ENCODE measurements at regions not wholly inside any gene's neighbourhood (a gene's known extent, or its start where the extent isn't known, plus 50 kb on each side); places are given as distances from the start of the nearest gene placed in this dataset.
"Not testable (repeated sequence)": the region's sequence is repeated elsewhere in the genome, so short reads cannot be mapped to it uniquely, and the experiment has no call there.

DNA sequence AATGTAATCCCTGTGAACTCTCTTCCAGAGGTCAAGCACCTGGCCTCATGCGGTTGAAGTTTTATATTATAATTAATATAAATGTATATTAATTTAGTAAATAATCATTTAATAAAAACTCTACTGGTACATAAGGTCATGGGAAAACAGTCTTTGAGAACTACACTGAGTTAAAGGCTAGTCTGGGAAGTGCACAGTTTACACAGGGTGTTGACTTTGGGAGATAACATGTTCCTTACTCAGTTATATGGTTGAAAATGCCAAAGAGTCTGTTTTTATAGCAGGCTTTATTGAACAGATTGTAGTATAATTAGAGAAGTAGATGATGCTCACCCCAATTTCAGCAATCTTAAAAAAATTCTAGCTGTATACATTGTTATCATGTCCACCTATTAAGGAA lies 735.9 kb downstream of the GATA3 start:
- DNase-seq (ENCODE audit: low spot score), result no peak

DNA sequence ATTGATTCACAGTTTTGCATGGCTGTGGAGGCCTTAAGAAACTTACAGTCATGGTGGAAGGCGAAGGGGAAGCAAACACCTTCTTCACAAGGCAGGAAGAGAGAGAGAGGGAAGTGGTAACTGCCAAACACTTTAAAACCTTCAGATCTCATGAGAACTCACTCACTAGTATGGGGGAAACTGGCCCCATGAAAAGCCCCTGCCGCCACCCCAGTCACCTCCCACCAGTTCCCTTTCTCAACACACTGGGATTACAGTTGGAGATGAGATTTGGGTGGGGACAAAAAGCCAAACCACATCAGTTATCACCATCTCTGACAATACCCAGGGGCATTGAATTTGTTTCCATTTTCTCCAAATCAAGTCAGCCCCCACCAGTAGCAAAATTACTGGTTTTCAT lies 740.4 kb downstream of the GATA3 start:
- DNase-seq (ENCODE audit: low spot score), result no peak

DNA sequence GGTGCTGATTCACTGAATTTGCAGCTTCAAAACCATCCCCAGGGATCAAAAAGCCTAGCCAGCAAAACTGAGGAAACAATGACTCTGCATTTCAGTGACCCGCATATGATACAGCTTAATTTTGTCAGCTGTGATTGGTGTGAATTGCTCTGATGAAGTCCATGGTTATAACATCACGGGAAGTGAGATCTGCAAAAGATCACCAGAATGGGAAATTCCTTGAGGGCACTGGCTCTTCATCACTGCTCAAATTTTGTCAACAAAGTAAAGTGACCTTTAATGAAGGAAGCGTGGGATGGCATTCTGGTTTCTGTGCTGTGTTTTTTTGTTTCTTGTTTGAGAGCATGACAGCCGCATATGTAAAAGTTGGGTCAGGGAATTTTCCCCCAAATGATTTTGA lies 745.9 kb downstream of the GATA3 start:
- DNase-seq (ENCODE audit: low spot score), result no peak

DNA sequence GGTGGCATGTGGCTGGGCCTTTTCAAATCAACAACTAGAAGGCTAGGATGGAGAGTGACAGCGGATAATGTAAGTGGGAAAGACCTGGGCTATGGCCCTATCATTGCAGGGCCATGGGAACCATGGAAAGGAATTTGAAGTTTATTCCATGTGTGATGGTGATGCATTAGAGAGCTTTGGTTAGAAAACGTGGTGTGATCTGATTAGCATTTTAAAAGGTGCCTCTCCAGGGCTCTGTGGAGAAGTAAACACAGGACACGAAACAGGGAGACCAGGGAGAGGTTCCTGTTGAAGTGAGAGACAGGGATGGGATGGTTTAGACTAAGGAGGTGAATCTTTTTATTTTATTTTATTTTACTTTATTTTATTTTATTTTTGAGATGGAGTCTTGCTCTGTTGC lies 749.5 kb downstream of the GATA3 start:
- no peak for DNase-seq (ENCODE audit: low spot score)

DNA sequence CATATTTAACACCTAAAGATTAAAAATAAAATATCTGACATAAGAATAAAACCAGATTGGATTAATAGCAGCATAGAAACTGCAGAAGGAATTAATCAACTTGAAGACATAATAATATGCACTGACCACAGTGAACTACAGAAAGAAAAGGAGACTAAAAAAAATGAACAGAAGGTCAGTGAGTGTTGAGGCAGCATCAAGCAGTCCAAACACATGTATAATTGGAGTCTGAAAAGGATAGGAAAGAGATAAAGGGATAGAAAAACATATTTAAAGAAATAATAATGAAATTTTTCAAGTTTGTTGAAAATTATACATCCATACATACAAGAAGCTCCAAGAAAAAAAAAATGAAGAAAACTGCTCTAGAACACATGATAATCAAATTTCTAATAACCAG lies 756.2 kb downstream of the GATA3 start:
- DNase-seq (ENCODE audit: low spot score), result no peak

DNA sequence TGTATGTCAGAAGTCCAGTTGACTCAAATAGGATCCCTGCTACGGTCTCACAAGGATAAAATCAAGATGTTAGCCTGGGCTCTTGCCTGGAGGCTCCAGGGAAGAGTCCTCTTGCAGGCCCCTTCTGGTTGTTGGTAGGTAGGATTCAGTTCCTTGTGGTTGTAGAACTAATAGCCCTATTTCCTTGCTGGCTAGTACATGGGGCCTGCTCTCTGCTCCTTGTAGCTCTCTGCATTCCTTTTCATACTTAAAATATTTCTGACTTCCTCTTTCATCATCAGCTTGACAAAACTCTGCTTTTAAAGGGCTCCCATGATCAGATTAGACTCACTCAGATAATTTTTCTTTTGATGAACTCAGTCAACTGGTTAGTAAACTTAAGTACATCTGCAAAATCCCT lies 756.7 kb downstream of the GATA3 start:
- no peak for DNase-seq (ENCODE audit: low spot score)

DNA sequence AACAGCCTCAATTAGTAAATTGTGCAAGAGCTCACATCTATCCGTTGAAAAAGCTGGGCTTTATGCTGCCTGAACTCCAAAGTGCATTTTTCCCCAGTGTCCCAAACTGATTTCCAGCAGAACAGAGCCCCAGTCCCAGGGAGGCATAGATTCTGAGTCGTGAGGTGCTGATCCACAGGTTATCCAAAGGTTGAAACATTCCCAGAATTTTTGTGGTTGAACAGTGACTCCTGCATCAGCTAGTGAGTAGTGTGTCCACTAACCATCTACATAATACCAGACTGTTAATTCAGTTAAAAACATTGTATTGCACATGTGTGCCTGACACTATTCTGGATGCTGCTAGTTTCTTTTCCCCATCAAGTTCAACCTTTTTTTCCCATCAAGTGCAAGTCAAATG lies 761.5 kb downstream of the GATA3 start:
- no peak for DNase-seq (ENCODE audit: low spot score)

DNA sequence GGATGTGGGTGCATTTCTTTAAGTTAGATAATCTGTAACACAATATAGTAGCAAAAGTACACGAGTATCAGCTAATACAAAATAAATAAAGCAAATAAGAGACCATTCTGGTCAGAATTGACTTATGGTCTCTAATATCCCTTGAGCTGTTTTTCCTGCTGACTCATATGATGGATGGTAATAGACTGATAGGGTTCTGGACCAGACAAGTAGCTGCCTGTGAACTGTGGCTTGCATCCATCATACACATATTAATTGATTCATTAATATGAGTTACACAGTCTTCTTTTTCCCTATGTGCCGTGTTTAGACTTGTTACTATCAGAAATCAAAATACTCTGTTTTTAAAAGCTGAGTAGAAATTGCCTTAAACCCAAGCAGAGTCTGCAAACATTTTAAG lies 762.8 kb downstream of the GATA3 start:
- DNase-seq (ENCODE audit: low spot score), result no peak

DNA sequence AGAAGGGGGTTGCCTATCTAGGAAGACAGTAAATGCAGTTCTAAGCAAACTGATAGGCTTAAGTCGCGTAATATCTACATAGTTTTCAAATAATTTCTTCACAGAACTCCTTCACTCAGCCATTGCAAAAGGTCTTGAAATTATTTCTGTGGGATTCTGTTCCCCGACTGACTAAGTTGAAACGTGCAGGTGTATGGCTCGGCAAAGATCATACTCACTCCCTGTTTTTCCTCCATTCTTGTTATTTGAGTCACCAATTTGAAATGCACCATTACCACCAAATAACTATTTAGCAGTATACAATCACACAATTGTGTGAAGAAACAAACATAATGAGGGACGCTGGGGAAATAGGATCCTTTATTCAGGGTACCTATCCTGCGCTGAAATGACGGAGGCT lies 771.1 kb downstream of the GATA3 start:
- no peak for DNase-seq (ENCODE audit: low spot score)

DNA sequence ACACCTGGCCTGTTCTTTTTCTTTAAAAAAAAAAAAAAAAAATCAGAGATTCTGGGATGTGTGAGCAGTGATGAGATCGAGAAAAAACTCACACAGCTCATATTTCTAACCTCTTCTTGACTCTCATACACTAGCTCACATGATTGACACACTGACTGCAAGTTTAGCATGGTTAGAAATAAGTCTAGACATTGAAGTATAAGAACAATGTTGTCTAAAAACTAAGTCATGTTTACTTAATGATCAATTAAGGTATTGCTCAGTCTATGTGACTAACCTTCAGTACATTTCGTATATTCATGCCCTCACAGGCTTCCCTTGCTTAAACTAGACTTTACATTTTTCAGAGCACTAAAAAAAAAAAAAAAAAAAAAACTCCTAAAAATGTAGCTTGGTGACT lies 775.1 kb downstream of the GATA3 start:
- DNase-seq (ENCODE audit: low spot score), result no peak

DNA sequence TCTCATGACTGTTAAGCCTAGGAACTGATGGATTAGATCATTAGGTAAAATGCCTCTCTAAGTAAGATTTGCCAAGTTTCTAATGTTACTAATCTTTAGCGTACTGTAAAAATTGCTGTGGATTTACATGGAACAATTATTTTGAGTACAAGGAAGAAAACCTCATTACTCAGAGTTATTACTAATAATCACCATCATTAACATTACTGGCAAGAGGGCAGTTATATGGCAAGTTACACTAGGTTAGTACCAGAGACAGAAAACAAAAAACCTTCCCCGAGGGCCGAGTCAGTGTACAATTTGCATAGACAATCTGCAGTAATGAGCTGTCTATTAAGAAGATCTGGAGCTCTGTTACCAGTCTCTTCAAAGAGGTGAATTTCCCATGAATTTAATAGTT lies 775.6 kb downstream of the GATA3 start:
- no peak for DNase-seq (ENCODE audit: low spot score)

DNA sequence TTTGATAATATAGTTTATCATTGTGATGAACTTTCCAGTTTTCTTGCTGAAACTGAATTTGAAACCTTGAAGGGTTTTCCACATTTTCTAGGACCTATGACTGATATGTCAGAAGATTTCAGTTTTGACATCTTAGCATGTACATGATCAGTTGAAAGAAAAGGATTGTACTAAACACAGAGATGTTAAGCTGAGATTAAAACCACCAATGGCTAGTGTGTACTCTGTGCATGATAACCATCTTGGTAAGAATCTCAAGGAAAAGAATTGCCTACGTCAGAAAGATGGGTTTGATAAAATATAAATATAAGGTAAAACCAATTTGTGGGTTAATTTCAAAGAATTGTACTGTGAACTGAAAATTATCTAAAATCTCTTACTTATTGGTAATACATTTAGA lies 776.4 kb downstream of the GATA3 start:
- DNase-seq (ENCODE audit: low spot score), result no peak

DNA sequence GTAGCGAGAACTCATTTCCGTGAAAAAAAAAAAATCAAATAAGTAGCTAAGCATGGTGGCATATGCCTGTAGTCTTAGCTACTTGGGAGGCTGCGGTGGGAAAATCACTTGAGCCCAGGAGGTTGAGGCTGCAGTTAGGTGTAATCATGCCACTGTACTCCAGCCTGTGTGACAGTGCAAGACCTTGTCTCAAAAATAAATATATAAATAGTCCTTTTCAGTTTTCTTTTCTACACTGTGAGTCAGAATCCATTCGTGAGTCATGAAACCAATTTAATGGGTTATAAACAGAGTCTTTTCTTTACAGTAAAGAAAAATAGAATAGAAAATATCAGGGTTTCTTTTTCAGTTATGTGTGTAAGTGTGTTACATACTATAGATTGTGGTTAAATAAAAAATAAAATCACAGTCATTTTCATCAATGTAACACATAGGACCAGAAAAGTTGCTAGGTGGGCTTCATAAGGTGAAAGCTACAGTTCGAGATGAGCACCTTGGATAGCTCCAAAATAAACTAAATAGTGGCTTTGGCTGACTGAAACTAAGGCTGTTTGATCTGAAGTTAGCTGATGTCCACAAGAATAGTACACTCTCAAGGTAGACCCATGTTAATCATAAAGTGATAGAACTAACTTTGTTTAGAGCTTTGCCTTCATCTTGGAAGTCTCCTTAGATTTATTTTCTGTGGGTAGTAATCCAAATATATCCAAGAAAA lies 781.1 kb downstream of the GATA3 start:
- DNase-seq (ENCODE audit: low spot score), result no peak

DNA sequence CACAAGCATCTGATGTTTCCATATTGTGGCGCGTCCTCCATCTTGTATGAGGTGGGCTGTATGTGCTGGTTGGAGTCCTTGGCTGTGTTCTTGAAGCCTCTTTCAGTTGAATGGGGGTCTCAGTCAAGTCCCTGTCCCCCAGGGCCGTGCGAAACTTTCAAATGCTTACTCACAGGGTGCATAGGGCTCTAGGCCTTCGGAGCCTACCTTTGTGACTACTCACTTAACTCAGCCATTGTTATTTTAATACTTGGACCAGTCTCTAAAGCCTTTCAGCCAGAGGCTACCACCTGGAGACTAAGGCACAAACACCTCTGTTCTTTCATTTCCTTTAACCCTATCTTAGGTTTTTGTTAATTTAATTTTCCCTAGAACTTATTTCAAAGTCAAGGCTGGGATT lies 785.9 kb downstream of the GATA3 start:
- no peak for DNase-seq (ENCODE audit: low spot score)

DNA sequence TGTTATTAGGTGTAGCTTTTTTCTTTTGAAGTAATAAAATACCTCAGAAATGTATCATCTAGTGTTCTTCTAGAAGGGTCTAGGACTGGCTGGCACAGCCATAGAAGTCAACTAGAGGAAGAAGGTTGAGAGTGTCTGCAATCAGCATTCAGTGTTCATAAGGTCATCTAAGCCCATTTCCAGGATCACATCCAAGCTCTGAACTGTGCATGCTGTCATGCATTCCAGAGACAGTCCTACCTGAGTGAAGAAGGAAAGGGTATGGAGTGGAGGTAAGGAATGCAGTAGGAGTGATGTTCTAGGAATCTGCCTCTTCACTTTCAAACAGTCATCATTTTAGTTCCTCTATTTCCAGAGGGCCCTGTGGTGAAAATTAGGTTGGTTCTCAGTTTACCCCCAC lies 789.7 kb downstream of the GATA3 start:
- no peak for DNase-seq (ENCODE audit: low spot score)

DNA sequence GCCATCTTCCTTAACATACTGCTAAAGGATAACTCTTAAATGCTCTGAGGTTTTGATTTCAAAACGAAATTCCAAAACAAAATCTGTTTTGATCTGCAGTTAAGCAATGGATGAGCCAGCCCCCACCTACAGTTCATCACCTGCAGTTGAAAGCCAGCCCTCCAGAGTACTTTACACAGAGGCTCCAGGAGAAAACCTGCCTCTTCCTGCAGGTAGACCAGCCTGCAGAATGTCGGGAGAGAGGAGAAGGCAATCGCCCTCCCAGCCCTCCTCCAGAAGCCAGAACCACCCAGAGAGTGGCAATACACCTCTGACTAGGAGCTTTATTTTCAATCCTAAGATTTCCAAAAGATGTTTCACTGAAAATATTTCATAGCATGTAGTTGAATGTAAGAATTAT lies 798.1 kb downstream of the GATA3 start:
- no peak for DNase-seq (ENCODE audit: low spot score)

DNA sequence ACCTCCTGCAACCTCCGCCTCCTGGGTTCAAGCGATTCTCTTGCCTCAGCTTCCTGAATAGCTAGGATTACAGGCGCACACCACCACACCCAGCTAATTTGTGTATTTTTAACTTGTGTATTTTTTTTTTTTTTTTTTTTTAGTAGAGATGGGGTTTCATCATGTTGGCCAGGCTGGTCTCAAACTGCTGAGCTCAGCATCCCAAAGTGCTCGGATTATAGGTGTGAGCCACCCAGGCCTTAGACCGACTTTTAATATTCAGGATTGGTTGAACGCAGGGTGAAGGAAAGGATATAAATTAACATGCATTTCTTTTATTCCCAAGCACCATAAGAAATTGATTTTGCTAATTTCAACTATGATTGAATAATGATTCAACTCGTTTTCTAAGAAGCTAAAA lies 798.6 kb downstream of the GATA3 start:
- DNase-seq (ENCODE audit: low spot score), result no peak

DNA sequence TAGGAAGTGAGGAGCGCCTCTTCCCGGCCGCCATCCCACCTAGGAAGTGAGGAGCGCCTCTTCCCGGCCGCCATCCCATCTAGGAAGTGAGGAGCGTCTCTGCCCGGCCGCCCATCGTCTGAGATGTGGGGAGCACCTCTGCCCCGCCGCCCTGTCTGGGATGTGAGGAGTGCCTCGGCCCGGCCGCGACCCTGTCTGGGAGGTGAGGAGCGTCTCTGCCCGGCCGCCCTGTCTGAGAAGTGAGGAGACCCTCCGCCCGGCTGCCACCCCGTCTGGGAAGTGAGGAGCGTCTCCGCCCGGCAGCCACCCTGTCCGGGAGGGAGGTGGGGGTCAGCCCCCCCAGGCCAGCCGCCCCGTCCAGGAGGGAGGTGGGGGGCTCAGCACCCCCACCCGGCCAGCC lies 814.4 kb downstream of the GATA3 start:
- DNase-seq (ENCODE audit: low spot score), result not testable (repeated sequence)

DNA sequence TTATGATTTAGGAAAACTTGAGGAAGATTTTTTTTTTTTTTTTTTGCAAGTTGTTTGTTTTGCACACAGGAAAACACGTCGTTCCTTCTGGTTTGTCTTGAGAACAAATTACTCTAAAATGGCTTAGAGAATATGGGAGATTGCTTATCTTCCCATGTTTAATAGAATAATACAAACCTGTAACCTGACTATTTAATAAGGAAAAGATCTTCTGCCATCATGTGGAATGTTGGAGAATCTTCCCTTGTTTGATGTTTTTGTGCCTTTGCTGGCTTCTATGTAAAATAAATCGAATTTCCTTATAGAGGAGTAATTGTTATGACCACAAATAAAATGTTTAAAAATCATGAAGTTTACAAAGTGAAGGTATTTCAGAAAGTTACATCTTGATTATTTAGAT lies 818.8 kb downstream of the GATA3 start:
- DNase-seq (ENCODE audit: low spot score), result no peak

DNA sequence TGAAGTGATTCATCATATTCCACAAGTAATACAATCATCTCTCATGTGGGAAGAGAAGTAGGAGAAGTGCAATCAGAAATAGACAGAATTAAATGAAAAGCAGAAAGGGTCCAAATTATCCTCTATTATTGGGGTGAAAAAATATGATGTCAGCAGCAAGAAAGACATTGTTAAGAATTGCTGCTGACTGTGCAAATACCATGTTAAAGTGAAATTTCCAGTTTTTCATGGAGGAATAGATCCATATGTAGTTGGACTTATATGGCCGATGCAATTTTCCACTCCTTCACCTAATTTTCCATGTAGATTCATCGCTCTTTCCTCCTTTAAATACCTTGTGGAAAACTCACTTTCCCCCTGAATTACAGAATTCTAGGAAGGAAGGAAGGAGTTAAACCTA lies 819.8 kb downstream of the GATA3 start:
- no peak for DNase-seq (ENCODE audit: low spot score)

DNA sequence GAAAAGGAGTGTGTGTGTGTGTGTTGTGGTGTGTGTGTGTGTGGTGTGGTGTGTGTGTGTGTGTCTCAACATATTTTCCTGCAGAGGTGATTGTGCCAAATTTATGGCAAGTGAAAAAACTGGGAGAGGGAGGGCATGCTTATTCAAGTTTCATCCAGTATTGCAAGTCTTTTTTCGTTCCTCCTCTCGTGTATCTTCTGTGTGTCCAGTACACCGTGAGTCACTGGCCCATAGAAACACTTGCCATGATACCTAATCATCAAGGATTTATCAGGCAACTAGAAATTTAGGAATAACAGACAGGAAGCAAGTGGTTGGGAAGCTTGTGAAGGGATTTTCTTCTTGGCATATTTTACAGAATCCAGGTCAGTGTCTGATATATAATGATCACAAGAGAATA lies 820.5 kb downstream of the GATA3 start:
- no peak for DNase-seq (ENCODE audit: low spot score)

DNA sequence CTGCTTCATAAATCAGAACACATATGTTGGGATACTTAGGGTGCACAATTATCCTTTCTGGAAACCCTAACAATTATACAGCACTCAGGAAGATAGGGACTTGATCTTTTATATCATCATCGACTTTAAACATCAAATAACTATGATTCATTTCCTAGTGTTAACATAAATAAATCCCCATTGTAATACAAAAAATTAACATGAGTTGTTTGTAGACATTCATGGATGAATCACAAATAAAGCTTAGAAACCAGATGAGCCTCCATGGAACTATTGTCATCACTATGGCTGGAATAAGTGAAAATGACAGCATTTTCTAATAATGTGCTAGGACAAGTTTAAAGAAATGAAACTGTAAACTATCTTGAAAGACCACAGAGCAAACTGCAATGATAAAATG lies 821.7 kb downstream of the GATA3 start:
- no peak for DNase-seq (ENCODE audit: low spot score)

DNA sequence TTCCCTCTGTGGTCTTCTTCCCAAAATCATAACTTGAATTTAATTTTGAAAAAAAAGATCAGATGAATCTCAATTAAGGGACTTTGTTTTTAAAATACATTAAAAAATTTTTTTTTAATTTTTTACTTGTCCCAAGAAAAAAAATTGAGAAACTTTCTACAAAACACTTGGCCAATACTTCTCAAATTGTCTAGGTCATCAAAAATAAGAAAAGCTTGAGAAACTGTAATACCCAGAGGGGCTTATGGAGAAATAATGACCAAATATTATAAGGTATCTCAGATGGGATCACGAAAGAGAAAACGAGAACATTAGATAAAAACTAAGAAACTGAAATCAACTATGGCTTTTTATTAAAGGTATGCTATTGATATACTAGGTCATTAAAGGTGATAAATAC lies 835.0 kb downstream of the GATA3 start:
- DNase-seq (ENCODE audit: low spot score), result no peak

DNA sequence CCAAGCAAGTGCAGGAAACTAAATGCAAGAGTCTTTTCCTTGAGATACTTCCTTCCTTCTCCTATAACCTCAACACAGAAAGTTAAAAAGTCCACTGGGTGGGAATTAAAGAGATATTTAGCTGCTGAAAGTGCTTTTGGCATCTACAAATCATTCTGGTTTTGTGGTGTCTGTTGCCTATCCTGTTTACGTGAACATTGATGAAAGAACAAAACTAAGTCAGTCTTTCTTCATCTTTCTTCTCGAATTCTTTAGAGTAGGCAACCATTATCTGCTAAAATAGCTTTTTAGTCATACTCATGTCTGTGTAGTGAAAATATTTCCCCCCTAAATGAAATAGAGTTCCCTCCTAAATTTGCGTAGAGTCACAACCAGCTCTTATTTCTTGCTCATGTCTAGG lies 838.6 kb downstream of the GATA3 start:
- DNase-seq (ENCODE audit: low spot score), result no peak

DNA sequence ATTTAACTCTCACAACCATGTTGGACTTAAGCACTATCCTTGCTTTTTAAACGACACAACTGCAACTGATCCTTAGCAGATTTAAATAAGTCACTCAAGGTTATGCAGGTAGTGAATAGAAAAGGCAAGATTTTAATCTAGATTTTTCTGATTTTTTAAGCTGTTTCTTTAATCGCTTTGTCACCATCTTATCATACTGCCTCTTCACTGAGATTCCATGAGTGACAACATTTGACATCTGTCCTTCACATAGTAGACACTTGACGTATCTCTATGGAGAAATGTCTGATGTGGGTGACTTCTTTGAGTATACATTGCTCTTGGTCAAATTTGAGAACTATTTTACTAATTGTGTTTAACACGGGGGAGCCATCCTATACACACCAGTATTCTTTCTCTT lies 839.7 kb downstream of the GATA3 start:
- DNase-seq (ENCODE audit: low spot score), result no peak

All from NAMALWA (cell line).